ENCODE measurements at regions not wholly inside any gene's neighbourhood (a gene's known extent, or its start where the extent isn't known, plus 50 kb on each side); places are given as distances from the start of the nearest gene placed in this dataset.

GRCh38 chr2:239523147-239523953, 122.5 kb upstream of the HDAC4 start:
- no peaks in the 10 kb centered on the region for H3K27me3 ChIP-seq
- no peak overlapping the region for H3K27ac ChIP-seq
- no peak overlapping the region for H3K4me3 ChIP-seq (ENCODE audit: low read depth in 1 of 2, low read length in 1 of 2)
- TF ChIP-seq CTCF (IDR thresholded peaks at IDR 0.05): no peak
- no peaks in the 10 kb centered on the region for H3K36me3 ChIP-seq
- no peaks in the 10 kb centered on the region for H3K9me3 ChIP-seq
- no peaks in the 10 kb centered on the region for H3K4me1 ChIP-seq (ENCODE audit: control insufficient read depth in 1 of 2, insufficient read depth in 1 of 2, low read depth in 1 of 2, low read length in 1 of 2)

- no peak overlapping the region for H3K4me3 ChIP-seq (ENCODE audit: low read depth in 1 of 2, low read length in 1 of 2)
- TF ChIP-seq CTCF (IDR thresholded peaks at IDR 0.05): no peak
- no peaks in the 10 kb centered on the region for H3K4me1 ChIP-seq (ENCODE audit: control insufficient read depth in 1 of 2, insufficient read depth in 1 of 2, low read depth in 1 of 2, low read length in 1 of 2)
- no peaks in the 10 kb centered on the region for H3K9me3 ChIP-seq
- H3K36me3 ChIP-seq: no peaks in the 10 kb centered on the region
- no peaks in the 10 kb centered on the region for H3K27me3 ChIP-seq
- H3K27ac ChIP-seq: no peak overlapping the region
Measured at GRCh38 chr2:239522740-239523119, 121.9 kb upstream of the HDAC4 start.

- Histone ChIP-seq H3K9me3 (no peaks in the 10 kb centered on the region), H3K36me3 (no peaks in the 10 kb centered on the region), H3K4me3 (ENCODE audit: low read depth in 1 of 2, low read length in 1 of 2) (no peak overlapping the region), H3K4me1 (ENCODE audit: control insufficient read depth in 1 of 2, insufficient read depth in 1 of 2, low read depth in 1 of 2, low read length in 1 of 2) (no peaks in the 10 kb centered on the region), H3K27me3 (no peaks in the 10 kb centered on the region), H3K27ac (no peak overlapping the region)
- no peak for TF ChIP-seq CTCF (IDR thresholded peaks at IDR 0.05)
Measured at GRCh38 chr2:239522002-239522739, 121.4 kb upstream of the HDAC4 start.

GRCh38 chr2:239521518-239521815, 120.6 kb upstream of the HDAC4 start:
- H3K27me3 ChIP-seq: no peaks in the 10 kb centered on the region
- H3K27ac ChIP-seq: no peak overlapping the region
- H3K4me1 ChIP-seq (ENCODE audit: control insufficient read depth in 1 of 2, insufficient read depth in 1 of 2, low read depth in 1 of 2, low read length in 1 of 2): no peaks in the 10 kb centered on the region
- no peak overlapping the region for H3K4me3 ChIP-seq (ENCODE audit: low read depth in 1 of 2, low read length in 1 of 2)
- TF ChIP-seq CTCF (IDR thresholded peaks at IDR 0.05): no peak
- no peaks in the 10 kb centered on the region for H3K9me3 ChIP-seq
- no peaks in the 10 kb centered on the region for H3K36me3 ChIP-seq

GRCh38 chr2:239520811-239521517, 120.1 kb upstream of the HDAC4 start:
- H3K27ac ChIP-seq: no peak overlapping the region
- H3K4me3 ChIP-seq (ENCODE audit: low read depth in 1 of 2, low read length in 1 of 2): no peak overlapping the region
- no peaks in the 10 kb centered on the region for H3K4me1 ChIP-seq (ENCODE audit: control insufficient read depth in 1 of 2, insufficient read depth in 1 of 2, low read depth in 1 of 2, low read length in 1 of 2)
- no peaks in the 10 kb centered on the region for H3K36me3 ChIP-seq
- no peaks in the 10 kb centered on the region for H3K9me3 ChIP-seq
- TF ChIP-seq CTCF (IDR thresholded peaks at IDR 0.05): no peak
- H3K27me3 ChIP-seq: no peaks in the 10 kb centered on the region
